ENCODE measurements at regions not wholly inside any gene's neighbourhood (a gene's known extent, or its start where the extent isn't known, plus 50 kb on each side); places are given as distances from the start of the nearest gene placed in this dataset.
"Not testable (repeated sequence)": the region's sequence is repeated elsewhere in the genome, so short reads cannot be mapped to it uniquely, and the experiment has no call there.

GRCh38 chr22:49683032-49683431 is 144.6 kb downstream of the BRD1 start:
- POLR2A ChIA-PET, result no interaction called here
- intact Hi-C loops (cut with micrococcal nuclease), result no loop called here
- Mint-ChIP-seq H3K4me1 (no peaks in the 10 kb centered on the region), H3K4me3 (no peak overlapping the region), H3K27me3 (peaks cover 36% of the 10 kb centered on the region), H3K9me3 (ENCODE audit: insufficient read depth) (no peaks in the 10 kb centered on the region), H3K27ac (no peak overlapping the region)
- H3K79me2 ChIP-seq (ENCODE audit: control insufficient read depth, insufficient read depth, low read length), result no peaks in the 10 kb centered on the region
- no peak overlapping the region for H3K9ac ChIP-seq (ENCODE audit: low read length)
- WGBS (ENCODE audit: insufficient coverage), result no CpG with 5 or more reads among the region's 3 CpGs
- H3K4me1 ChIP-seq (ENCODE audit: control insufficient read depth in 2 of 2, insufficient read depth in 2 of 2, low read length in 2 of 2), result no peaks in the 10 kb centered on the region
- no peak overlapping the region for H3K27ac ChIP-seq (ENCODE audit: low read length in 2 of 2)
- no peak overlapping the region for H2AFZ ChIP-seq (ENCODE audit: insufficient read depth, low read depth, low read length, poor library complexity, severe bottlenecking)
- no peaks in the 10 kb centered on the region for H4K20me1 ChIP-seq (ENCODE audit: control insufficient read depth, insufficient read depth, low read length, poor library complexity, severe bottlenecking)
- H3K9me3 ChIP-seq (ENCODE audit: control extremely low read depth in 1 of 3, control insufficient read depth in 2 of 3, insufficient read depth in 1 of 3, low read length in 2 of 3), result peaks cover 0 to 4% (median 1%) of the 10 kb centered on the region in 3 donors
- H3K36me3 ChIP-seq (replicated peaks in 1 of 2; ENCODE audit: control extremely low read depth in 1 of 2, control insufficient read depth in 1 of 2, extremely low read depth in 1 of 2, insufficient read depth in 2 of 2, low read length in 1 of 2), result no peaks in the 10 kb centered on the region
- ATAC-seq (ENCODE audit: low read depth) (no peak), DNase-seq (no peak)
- CTCF ChIA-PET, result no interaction called here
- TF ChIP-seq CTCF (IDR thresholded peaks at IDR 0.05), result no peak
- no peak for TF ChIP-seq EZH2 (IDR thresholded peaks at IDR 0.05; ENCODE audit: borderline replicate concordance, insufficient read depth, low read depth, low read length, poor library complexity, severe bottlenecking)
- H3K4me3 ChIP-seq (ENCODE audit: control extremely low read depth in 1 of 5, extremely low read depth in 1 of 5, insufficient read depth in 1 of 5, low read depth in 2 of 5, low read length in 4 of 5), result no peak overlapping the region
- peaks cover 0 to 10% (median 0%) of the 10 kb centered on the region in 4 experiments for H3K27me3 ChIP-seq (replicated peaks in 1 of 4; ENCODE audit: control extremely low read depth in 1 of 4, control insufficient read depth in 3 of 4, insufficient read depth in 4 of 4, low read length in 3 of 4)
- no peak overlapping the region for H3K4me2 ChIP-seq (replicated peaks; ENCODE audit: low read depth, low read length, poor library complexity, severe bottlenecking)

- WGBS (ENCODE audit: insufficient coverage), result 94% methylated on average over 3 of the region's 6 CpGs
- H3K36me3 ChIP-seq (replicated peaks in 1 of 2; ENCODE audit: control extremely low read depth in 1 of 2, control insufficient read depth in 1 of 2, extremely low read depth in 1 of 2, insufficient read depth in 2 of 2, low read length in 1 of 2); intact Hi-C loops (cut with micrococcal nuclease); H3K27me3 ChIP-seq (replicated peaks in 1 of 4; ENCODE audit: control extremely low read depth in 1 of 4, control insufficient read depth in 3 of 4, insufficient read depth in 4 of 4, low read length in 3 of 4); H3K27ac Mint-ChIP-seq; H3K9me3 Mint-ChIP-seq (ENCODE audit: insufficient read depth); H3K4me1 ChIP-seq (ENCODE audit: control insufficient read depth in 2 of 2, insufficient read depth in 2 of 2, low read length in 2 of 2); ATAC-seq (ENCODE audit: low read depth); H3K4me1 Mint-ChIP-seq; H3K4me2 ChIP-seq (replicated peaks; ENCODE audit: low read depth, low read length, poor library complexity, severe bottlenecking); CTCF ChIA-PET; H3K79me2 ChIP-seq (ENCODE audit: control insufficient read depth, insufficient read depth, low read length); POLR2A ChIA-PET; H3K9me3 ChIP-seq (ENCODE audit: control extremely low read depth in 1 of 3, control insufficient read depth in 2 of 3, insufficient read depth in 1 of 3, low read length in 2 of 3); H3K9ac ChIP-seq (ENCODE audit: low read length); H3K27ac ChIP-seq (ENCODE audit: low read length in 2 of 2); H4K20me1 ChIP-seq (ENCODE audit: control insufficient read depth, insufficient read depth, low read length, poor library complexity, severe bottlenecking); H3K4me3 ChIP-seq (ENCODE audit: control extremely low read depth in 1 of 5, extremely low read depth in 1 of 5, insufficient read depth in 1 of 5, low read depth in 2 of 5, low read length in 4 of 5); H3K4me3 Mint-ChIP-seq; DNase-seq; H2AFZ ChIP-seq (ENCODE audit: insufficient read depth, low read depth, low read length, poor library complexity, severe bottlenecking): not testable (repeated sequence)
- peaks cover 38% of the 10 kb centered on the region for H3K27me3 Mint-ChIP-seq
Measured at GRCh38 chr22:49680819-49681218, 146.9 kb downstream of the BRD1 start.
